NCI-H1694 (cell line): ENCODE measurements at regions not wholly inside any gene's neighbourhood (a gene's known extent, or its start where the extent isn't known, plus 50 kb on each side); places are given as distances from the start of the nearest gene placed in this dataset.
"Not testable (repeated sequence)": the region's sequence is repeated elsewhere in the genome, so short reads cannot be mapped to it uniquely, and the experiment has no call there.

ENCODE experiments used
- DNase-seq: peaks from one replicate; lab custom pipeline; 2025; lab: John Stamatoyannopoulos, UW

GRCh38 chr14:40252817-40253447 lies 820.7 kb upstream of the FBXO33 start:
- DNase-seq = no peak

- DNase-seq = no peak
These were observed 816.4 kb upstream of the FBXO33 start for GRCh38 chr14:40248671-40249070.

GRCh38 chr14:40240245-40240859 lies 808.1 kb upstream of the FBXO33 start:
- no peak for DNase-seq

- DNase-seq = no peak
These were observed 800.1 kb upstream of the FBXO33 start for GRCh38 chr14:40232302-40232701.

- no peak for DNase-seq
These were observed 797.4 kb upstream of the FBXO33 start for GRCh38 chr14:40229676-40230075.

GRCh38 chr14:40222996-40223395 lies 790.8 kb upstream of the FBXO33 start:
- no peak for DNase-seq

GRCh38 chr14:40221428-40221827 lies 789.2 kb upstream of the FBXO33 start:
- DNase-seq = no peak

- DNase-seq = no peak
These were observed 786.8 kb upstream of the FBXO33 start for GRCh38 chr14:40219032-40219431.

GRCh38 chr14:40218282-40218941 lies 786.2 kb upstream of the FBXO33 start:
- DNase-seq = no peak

- no peak for DNase-seq
These were observed 784.7 kb upstream of the FBXO33 start for GRCh38 chr14:40216976-40217375.

- DNase-seq = not testable (repeated sequence)
These were observed 784.2 kb upstream of the FBXO33 start for GRCh38 chr14:40216408-40216807.

- no peak for DNase-seq
These were observed 781.5 kb upstream of the FBXO33 start for GRCh38 chr14:40213701-40214100.

GRCh38 chr14:40204441-40205175 lies 772.4 kb upstream of the FBXO33 start:
- DNase-seq = no peak

- no peak for DNase-seq
These were observed 766.9 kb upstream of the FBXO33 start for GRCh38 chr14:40199101-40199500.

- no peak for DNase-seq
These were observed 765.1 kb upstream of the FBXO33 start for GRCh38 chr14:40197344-40197743.

GRCh38 chr14:40188006-40188405 lies 755.8 kb upstream of the FBXO33 start:
- no peak for DNase-seq

GRCh38 chr14:40164083-40164482 lies 731.9 kb upstream of the FBXO33 start:
- DNase-seq = no peak

GRCh38 chr14:40139657-40140056 lies 707.4 kb upstream of the FBXO33 start:
- no peak for DNase-seq

GRCh38 chr14:40133463-40133862 lies 701.2 kb upstream of the FBXO33 start:
- DNase-seq = no peak

- no peak for DNase-seq
These were observed 696.9 kb upstream of the FBXO33 start for GRCh38 chr14:40129159-40129558.

- no peak for DNase-seq
These were observed 691.6 kb upstream of the FBXO33 start for GRCh38 chr14:40123816-40124215.

- DNase-seq = no peak
These were observed 690.9 kb upstream of the FBXO33 start for GRCh38 chr14:40122968-40123648.
